Transverse colon (tissue), 4 donors: ENCODE measurements at regions not wholly inside any gene's neighbourhood (a gene's known extent, or its start where the extent isn't known, plus 50 kb on each side); places are given as distances from the start of the nearest gene placed in this dataset.

ENCODE experiments used
- CTCF ChIP-seq, 5 experiments: fragments of 200-600 bp in 3 of 5; fragments of 450-650 bp in 2 of 5; sonication (generic) in 3 of 5; IDR thresholded peaks; 1 replicate in 2 of 5; 2 replicates in 3 of 5; pipeline ENCODE4 v1.5.1; 2016 to 2017; ENCODE audit warnings: antibody characterized with exemption in 5 of 5, inconsistent platforms in 3 of 5, mild to moderate bottlenecking in 2 of 5, moderate library complexity in 1 of 5
- EP300 ChIP-seq: sonication (generic); formaldehyde crosslinking; IDR thresholded peaks from one replicate; pipeline ENCODE4 v1.6.1; 2017; ENCODE audit warnings: antibody characterized with exemption, low read depth
- POLR2A ChIP-seq: fragments of 450-650 bp; IDR thresholded peaks from one replicate; pipeline ENCODE4 v1.6.1; 2016; ENCODE audit warnings: antibody characterized with exemption, mild to moderate bottlenecking, moderate library complexity
- POLR2AphosphoS5 ChIP-seq, 3 donors: sonication (generic); formaldehyde crosslinking; IDR thresholded peaks; one replicate each; pipeline ENCODE4 v1.6.1; 2016; ENCODE audit warnings: antibody characterized with exemption in 3 of 3

GRCh38 chr22:49057910-49058309 is 769.8 kb downstream of the BRD1 start:
- TF ChIP-seq EP300, result no peak
- TF ChIP-seq POLR2A, result no peak
- no peak for TF ChIP-seq CTCF (IDR thresholded peaks at IDR 0.05)
- no peak for TF ChIP-seq POLR2AphosphoS5 (IDR thresholded peaks at IDR 0.05)
